Urothelium cell line (cell line): ENCODE measurements at regions not wholly inside any gene's neighbourhood (a gene's known extent, or its start where the extent isn't known, plus 50 kb on each side); places are given as distances from the start of the nearest gene placed in this dataset.
"Not testable (repeated sequence)": the region's sequence is repeated elsewhere in the genome, so short reads cannot be mapped to it uniquely, and the experiment has no call there.

Source experiments
- DNase-seq: peaks from one replicate; pipeline ENCODE4 v3.0.0; 2011; ENCODE audit warnings: low spot score, mixed read lengths
- FAIRE-seq: peaks from 2 replicates; lab custom pipeline; 2011; peaks lifted over from hg19 to GRCh38; lab: Jason Lieb, UNC

DNA sequence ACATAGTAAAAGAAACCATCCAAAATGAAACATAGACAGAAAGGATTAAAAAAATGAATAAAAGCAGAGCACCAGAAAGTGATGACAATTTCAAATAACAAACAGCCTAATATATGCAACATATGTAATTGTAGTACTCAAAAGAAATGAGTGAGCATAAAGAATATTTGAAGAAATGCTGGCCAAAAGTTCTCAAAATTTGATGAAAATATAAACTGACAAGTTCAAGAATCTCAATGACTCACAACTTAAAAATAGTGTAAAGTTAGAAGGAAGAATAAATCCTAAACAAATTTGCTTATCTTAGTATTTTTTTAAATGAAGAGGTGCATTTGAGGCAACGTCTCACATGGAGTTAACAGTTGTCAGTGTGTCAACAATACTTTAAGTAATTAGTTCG lies 498.9 kb downstream of the SLC6A15 start:
- FAIRE-seq (no peak), DNase-seq (no peak)

DNA sequence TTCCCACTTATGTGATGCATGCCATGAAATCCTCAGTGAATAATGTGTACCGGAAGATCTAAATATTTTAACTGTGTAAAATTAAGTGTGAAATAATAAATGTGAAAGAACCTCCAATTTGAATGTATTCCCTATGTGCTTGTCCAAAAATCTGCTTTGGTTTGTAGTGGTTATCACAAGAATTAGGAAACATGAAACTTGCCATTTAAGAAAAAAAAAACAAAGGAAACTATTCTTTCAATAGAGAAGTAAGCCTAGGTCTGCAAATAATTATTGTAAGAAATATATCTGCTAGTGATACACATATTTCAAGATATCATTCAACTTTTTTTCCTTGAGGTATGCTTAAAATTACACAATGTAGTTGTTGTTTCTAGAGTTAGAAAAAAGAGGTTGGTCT lies 500.4 kb downstream of the SLC6A15 start:
- no peak for DNase-seq
- no peak for FAIRE-seq

DNA sequence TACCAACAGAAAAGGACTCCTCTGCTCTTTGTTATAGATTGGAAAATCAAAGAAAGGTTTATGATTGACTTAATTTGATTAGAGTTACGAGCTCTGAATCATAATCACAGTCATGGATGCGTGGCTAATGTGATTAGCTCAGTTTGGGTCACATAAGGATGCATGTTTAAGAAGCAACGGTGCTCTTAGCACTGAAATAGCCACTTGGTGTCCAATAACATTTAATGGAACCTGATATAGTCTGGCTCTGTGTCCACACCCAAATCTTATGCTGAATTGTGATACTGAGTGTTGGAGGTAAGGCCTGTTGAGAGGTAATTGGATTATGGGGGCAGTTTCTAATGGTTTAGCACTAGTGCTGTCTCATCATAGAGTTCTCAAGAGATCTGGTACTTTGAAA lies 501.6 kb downstream of the SLC6A15 start:
- FAIRE-seq (no peak), DNase-seq (no peak)

DNA sequence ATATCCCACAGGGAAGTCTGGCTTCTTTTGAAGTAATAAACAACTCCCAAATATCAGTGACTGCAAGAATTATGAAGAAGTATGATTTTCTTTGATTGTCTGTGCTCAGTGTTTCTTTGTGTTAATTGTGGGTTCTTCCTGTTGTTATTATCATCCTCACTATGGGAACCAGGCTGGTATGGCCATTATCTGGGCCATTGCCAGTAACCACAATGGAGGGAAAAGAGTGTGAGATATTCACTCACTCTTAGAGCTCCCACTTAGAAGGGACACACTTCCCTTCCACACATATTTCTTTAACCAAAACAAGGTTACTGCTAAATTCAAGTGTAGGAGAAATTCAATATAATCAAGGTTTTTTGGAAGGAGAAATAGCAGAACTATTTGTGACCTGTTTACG lies 503.7 kb downstream of the SLC6A15 start:
- no peak for FAIRE-seq

DNA sequence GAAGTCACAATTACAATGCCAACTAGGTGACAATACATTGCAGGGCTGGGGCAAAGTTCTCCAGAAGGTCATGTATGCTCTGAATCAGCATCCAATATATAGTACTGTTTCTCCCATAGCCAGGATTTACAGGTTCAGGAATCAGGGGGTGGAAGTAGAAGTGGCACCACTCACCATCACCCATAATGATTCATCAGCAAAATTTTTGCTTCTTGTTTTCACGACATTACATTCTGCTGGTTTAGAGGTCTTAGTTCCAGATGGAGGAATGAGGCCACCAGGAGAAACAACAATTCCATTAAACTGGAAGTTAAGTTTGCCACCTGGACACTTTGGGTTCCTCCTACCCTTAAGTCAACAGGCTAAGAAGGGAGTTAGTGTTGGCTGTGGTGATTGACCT lies 505.9 kb downstream of the SLC6A15 start:
- FAIRE-seq, DNase-seq: not testable (repeated sequence)

More for the DNA sequence above, 503.7 kb downstream of the SLC6A15 start:
- DNase-seq: no peak

DNA sequence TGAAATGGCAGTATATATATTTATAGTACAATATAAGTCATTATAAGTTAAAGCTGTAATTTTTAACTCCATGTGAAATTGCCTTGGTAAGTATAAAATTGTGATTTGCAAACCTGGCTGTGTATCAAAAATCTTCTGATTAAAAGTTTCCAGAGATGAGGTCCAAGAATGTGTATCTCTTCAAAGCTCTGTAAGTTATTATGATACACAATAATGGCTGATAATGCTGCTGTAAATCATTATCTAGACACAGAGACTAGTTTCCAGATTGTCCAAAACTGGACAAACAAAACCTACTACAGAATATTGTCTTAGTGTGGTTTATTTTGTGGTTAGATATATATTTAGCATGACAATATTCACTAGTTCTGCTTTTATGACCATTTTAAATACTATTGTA lies 514.8 kb downstream of the SLC6A15 start:
- DNase-seq (no peak), FAIRE-seq (no peak)

DNA sequence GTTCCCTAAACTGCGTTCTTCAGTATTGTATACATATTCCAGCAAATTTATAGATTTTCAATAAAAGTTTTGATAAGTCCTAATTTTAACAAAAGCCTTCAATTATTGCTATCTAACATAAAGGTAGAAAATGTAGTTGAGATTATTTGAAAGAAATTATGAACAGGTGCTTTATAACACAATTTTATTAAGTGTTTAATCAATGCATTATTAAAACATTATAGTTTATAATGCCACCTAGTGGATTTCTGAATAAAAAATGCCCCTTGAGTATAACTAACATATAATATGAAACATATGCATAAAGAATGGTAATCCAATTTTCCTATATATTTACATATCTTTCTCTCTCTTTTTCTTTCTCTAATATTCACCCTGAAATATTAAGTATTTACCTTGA lies 515.3 kb downstream of the SLC6A15 start:
- no peak for FAIRE-seq

DNA sequence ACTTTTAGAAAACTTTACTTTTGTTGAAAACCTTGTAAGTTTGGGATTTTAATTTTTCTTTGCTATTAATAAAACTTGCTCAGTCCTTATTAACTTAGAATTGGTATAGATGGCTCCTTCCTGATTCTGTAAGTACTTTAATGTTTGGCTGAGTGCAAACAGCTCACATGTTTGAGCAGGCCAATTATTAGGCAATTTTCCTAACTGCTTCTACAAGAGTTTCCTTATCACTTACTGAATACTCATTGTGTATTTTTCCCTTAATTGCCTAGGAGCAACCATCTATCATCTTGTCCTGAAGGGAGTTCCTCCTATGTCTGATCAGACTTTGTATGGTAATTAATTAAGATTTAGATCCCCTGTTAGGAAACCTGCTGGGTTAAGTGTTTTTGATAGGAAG lies 521.4 kb downstream of the SLC6A15 start:
- not testable (repeated sequence) for FAIRE-seq, DNase-seq

More for the DNA sequence above, 515.3 kb downstream of the SLC6A15 start:
- no peak for DNase-seq

DNA sequence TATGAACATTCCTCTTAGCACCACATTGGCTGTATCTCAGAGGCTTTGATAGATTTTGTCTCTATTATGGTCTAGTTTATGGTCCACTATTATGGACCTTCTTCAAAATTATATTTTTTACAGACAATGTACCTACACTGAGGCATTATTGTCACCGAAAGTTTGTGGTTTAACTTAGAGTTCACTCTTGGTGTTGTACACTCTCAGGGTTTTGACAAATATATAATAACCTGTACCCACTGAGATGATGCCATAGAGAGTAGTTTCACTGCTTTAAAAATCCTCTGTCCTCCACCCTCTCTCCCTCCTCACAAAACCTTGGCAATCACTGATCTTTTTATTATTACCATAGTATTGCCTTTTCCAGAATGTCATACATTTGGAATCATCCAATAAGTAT lies 528.2 kb downstream of the SLC6A15 start:
- DNase-seq (no peak), FAIRE-seq (no peak)

DNA sequence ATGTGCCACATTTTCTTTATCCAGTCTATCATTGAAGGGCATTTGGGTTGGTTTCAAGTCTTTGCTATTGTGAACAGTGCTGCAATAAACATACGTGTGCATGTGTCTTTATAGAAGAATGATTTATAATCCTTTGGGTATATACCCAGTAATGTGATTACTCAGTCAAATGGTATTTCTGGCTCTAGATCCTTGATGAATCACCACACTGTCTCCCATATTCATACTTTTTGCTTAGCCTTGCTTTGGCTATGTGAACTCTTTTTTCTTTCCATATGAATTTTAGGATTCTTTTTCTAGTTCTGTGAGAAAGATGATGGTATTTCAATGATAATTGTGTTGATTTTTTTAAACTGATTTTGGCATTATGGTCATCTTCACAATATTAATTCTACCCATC lies 530.1 kb downstream of the SLC6A15 start:
- FAIRE-seq, DNase-seq: not testable (repeated sequence)

DNA sequence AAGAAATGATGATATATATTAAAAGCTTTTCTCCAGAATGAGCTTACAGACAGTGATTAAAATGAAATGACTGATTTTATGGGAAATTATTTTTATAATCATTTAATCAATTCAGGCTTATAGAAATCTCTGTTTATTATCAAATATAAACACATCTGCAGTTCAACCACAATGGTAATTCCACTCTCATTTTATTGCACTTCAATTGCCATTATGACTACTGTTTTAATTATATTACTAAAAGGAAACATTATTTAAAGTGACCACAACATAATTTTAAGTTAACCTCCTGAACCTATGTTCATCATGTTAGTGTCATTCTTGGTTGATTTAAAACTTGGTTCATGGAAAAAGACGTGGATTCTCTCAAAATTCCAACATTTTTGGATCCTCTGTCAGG lies 536.3 kb downstream of the SLC6A15 start:
- FAIRE-seq: no peak
- DNase-seq: no peak

DNA sequence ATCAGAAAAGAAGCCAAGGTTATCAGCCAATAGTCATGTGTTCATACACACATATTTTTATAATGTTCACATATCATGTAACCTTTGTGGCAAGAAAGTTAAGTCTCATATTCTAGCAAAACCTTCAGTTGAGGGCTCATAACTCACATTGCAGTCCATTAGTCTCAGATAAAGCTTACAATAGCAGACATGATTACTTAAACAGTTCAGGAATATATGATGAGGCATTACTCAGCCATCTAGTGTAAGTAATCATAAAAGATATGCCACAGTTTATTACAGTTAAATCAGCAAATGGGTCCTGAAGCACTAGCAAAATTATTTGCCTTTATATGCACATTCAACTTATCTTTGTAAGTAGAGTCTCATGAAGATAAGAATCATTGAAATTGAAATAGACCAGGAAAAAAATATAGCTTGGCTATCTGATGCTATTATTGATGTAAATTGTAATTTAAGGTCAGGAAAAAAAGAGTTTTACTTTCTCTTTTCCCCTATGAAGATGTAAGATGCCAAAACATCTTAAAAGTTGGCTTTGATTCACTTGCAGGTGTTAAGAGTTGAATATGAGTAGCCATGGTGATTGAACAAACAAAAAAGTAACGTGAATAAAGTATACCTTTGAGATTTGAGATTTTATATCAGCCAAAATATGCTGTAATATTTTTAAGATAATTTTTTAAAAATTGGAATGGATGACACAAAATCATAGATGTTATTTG lies 537.0 kb downstream of the SLC6A15 start:
- no peak for FAIRE-seq

DNA sequence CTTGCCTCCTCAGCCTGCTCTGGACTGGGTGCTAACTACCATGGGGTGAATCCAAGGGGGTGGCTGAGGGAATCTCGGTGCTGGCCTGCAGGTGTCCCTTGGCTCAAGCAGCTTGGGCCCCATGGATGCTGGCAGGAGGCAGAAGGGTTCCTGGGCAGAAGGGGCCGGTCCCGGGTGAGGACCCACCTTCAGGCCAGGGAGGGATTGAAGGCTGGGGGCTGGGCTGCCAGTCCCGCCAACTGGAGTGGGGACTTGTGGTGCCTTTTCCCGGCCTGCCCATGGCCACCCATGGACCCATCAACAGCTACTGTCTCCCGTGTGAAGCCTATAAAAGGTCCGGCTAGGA lies 550.1 kb downstream of the SLC6A15 start:
- FAIRE-seq: no peak
- no peak for DNase-seq

More for the DNA sequence above, 537.0 kb downstream of the SLC6A15 start:
- no peak for DNase-seq

DNA sequence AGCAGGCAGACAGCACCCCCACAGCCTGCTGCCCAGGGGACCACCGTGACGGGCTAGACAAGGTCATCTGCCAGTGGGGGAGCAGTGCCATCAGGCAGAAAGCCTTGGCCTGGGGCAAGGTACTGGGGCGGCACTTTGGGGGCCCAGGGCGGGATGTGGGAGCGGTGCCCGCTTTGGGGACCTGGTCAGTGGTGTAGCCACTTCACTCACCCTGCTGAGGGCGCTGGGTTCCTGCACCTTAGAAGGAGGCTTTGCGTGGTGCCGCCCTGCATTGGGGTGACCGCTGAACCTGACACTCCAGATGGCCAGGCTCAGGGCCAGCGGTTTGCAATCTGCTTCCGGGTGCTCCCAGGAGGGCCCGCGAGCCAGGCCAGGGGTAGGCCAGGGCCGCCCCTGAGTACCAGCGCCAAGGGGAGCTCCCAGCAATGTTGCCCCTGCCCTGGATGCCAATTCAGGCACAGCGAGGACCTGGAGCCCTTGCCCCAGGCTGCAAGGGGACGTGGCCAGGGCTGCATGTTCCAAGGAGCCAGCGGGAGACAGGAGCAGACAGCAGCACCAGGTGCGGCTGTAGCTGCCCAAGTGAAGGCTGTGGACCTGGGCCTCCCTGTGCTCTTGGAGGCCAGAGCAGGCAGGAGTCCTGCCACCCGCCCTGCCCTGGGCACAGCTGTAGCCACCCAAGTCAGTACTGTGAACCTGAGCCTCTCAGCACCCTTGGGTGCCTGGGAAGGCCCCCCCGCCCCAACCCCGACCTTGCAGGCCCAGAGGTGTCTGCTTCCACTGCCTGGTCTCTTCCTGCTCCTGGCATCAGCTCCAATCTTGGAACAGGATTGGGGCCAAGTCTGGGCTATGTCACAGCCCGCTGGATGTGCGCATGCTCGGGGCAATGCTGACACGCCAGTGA lies 550.7 kb downstream of the SLC6A15 start:
- FAIRE-seq (no peak), DNase-seq (no peak)

DNA sequence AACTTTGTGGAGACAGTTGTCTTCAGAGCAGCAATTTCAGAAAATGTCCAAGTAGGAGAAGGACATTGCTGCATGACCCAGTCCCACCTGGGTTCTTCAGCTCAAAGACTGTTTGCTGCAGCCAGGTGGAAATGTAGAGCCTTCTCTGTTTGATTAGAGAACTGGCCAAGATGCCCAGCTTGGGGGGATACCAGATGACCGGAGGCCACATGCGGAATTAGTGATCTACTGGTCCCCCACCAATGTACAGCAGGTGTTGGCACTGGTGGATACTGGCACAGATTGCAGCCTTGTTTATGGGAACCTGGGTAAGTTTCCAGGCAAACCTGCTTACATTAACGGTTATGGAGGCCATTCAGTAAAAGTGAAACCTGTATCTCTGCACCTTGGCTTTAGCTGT lies 555.3 kb downstream of the SLC6A15 start:
- DNase-seq (no peak), FAIRE-seq (no peak)

DNA sequence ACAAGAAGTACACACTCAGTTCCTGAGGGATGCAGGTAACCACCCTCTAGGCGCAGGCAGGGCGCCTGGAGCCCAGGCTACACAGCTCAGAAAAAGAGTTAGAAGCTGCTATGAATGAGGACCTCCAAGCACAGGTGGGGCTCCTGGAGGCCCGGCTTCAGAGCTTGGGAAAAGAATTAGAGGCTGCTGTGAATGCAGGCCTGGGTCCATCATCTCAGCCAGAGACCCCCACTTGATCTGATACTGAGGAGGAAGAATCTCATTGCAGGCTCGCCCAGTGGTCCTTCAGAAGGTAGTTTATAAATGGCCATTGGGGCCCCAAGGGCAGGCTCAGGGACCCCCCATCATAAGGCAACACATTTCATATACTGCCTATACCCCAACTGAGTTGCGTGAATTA lies 556.4 kb downstream of the SLC6A15 start:
- FAIRE-seq: no peak
- no peak for DNase-seq

DNA sequence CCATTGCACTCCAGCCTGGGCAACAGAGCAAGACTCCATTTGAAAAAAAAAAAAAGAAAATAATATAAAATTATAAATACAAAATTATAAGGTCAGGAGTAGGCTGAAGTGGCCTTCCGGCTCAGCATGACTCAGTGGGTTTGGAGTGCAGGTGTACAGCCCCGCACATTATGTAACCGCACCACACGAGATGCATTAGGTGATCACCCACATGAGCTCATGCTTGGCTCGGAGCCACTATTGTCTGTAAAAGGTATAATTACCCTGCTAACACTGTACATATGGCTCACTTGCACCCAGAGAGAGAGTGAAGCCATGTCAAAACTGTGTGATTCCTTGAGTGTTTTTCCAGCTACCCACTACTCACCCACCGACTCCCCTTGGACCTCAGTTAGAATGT lies 557.0 kb downstream of the SLC6A15 start:
- FAIRE-seq (no peak), DNase-seq (no peak)

DNA sequence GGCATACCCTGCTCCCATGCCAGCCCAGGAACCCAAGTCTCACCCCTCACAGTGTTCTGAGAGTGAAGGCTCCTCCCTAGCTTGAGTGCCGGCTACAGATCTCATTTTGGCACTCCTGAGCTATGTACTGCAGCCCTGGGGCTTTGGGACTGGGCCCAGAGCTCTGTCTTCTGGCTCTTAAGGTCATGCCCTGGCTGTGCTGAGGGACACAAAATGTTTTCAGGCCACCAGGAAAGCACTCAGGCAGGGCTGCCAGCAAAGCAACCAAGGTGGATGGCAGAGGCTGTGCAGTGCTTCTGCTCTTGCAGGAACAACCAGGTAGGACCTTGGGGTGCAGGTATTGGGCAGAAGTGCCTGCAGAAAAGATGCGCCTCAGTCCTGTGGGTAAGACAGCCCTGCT lies 564.0 kb downstream of the SLC6A15 start:
- FAIRE-seq (no peak), DNase-seq (no peak)

DNA sequence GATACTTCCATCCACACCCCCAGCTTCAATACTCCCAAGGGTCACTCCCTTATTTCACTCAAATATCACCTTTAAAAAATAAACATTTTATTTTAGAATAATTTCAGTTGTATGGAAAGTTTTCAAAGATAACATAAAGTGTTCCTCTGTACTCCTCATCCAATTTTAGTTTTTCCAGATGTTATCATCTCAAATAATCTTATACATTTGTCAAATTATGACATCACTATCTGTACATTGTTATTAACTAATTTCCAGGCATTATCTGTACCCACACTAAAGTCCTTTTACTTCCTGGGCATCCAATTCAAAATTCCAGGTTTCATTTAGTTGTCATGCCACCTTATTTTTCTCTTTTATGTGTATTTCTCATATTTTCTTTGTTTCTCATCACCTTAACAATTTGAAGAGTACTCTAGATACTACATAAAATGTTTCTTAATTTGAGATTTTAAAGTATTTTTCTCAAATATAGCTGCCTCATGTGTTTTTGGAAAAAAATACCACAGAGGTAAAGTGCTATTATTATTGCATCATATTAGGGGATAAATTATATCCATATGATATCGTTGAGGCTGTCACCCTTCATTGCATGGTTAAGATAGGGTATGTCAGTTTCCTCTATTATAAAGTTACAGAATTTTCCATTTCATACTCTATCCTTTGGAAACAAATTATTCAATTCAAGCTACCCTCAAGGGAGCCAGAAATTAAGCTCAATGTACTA lies 571.0 kb downstream of the SLC6A15 start:
- no peak for FAIRE-seq

DNA sequence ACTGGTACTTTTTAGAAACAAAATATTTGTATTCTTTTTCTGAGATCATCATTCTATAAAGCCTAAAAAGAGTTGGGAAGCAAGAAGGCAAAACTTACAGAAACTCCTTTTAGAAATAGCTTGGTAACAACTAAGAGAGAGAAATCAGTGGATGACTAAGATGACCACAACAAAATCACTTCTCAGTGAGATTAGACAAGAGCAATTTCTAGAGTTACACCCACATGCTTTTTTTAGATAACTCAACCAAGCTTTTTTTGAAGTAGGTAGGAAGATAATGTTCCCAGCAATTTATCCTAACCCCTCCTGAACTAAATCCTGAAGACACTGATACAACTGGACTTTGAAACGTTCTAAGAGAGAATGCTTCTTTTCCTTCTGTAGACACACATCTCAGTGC lies 576.4 kb downstream of the SLC6A15 start:
- DNase-seq (no peak), FAIRE-seq (no peak)

More for the DNA sequence above, 571.0 kb downstream of the SLC6A15 start:
- no peak for DNase-seq

DNA sequence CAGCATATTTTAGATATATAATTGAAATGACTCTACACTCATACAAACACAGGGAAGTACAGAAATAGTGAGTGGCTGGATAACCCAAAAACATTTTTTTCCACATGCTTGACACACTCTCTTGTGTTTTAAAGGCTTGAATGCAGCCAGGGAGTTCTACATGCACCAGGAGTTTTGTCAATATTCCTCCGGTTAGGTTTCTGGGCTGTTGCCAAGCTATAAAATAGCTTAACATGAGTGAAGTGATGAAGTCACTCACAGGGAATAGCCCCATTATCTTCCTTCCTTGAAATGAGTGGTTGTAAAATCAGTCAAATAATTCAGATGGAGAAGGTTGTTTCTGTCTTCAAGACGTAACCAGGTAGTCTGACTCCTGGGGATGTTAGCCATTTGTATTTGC lies 582.7 kb downstream of the SLC6A15 start:
- no peak for DNase-seq
- no peak for FAIRE-seq
